A673 (cell line): ENCODE measurements at regions not wholly inside any gene's neighbourhood (a gene's known extent, or its start where the extent isn't known, plus 50 kb on each side); places are given as distances from the start of the nearest gene placed in this dataset.

Source experiments
- CTCF ChIP-seq: fragments of 300-800, 200-600 bp; sonication (generic); conservative IDR thresholded peaks from 2 replicates; pipeline ENCODE4 v1.5.1; 2017; ENCODE audit warnings: low read depth, mild to moderate bottlenecking, antibody characterized with exemption, low read length, moderate library complexity, mixed read lengths
- EZH2 ChIP-seq: fragments of 200-600 bp; sonication (generic); IDR thresholded peaks from 2 replicates; pipeline ENCODE4 v1.6.1; 2017; ENCODE audit warnings: borderline replicate concordance, low read depth, mild to moderate bottlenecking, mixed read lengths, antibody characterized with exemption, low read length; ENCODE audit not compliant: poor library complexity, severe bottlenecking

GRCh38 chr1:5742801-5743200 is 249.4 kb downstream of the NPHP4 start:
- TF ChIP-seq CTCF = no peak
- TF ChIP-seq EZH2 = no peak
